HEK293 (cell line): ENCODE measurements at regions not wholly inside any gene's neighbourhood (a gene's known extent, or its start where the extent isn't known, plus 50 kb on each side); places are given as distances from the start of the nearest gene placed in this dataset.

Experiments used
- TSHZ1 ChIP-seq: fragments of 450-650 bp; formaldehyde crosslinking; IDR thresholded peaks from 2 replicates; pipeline ENCODE4 v1.5.1; 2016; ENCODE audit warnings: missing biosample characterization, missing genetic modification characterization, borderline replicate concordance
- WT1 ChIP-seq: fragments of 450-650 bp; formaldehyde crosslinking; IDR thresholded peaks from 2 replicates; pipeline ENCODE4 v1.5.1; 2016; ENCODE audit warnings: missing biosample characterization, missing genetic modification characterization
- ZNF302 ChIP-seq: fragments of 450-650 bp; formaldehyde crosslinking; IDR thresholded peaks from 2 replicates; pipeline ENCODE4 v1.5.1; 2016; ENCODE audit warnings: missing biosample characterization, missing genetic modification characterization, low read depth
- ZNF529 ChIP-seq: fragments of 450-650 bp; formaldehyde crosslinking; IDR thresholded peaks from 2 replicates; pipeline ENCODE4 v1.5.1; 2017; ENCODE audit warnings: missing genetic modification characterization, missing biosample characterization; ENCODE audit not compliant: insufficient replicate concordance
- ZNF549 ChIP-seq: fragments of 450-650 bp; IDR thresholded peaks from 2 replicates; pipeline ENCODE4 v1.5.1; 2018; ENCODE audit warnings: missing biosample characterization, missing genetic modification characterization, mild to moderate bottlenecking, inconsistent platforms, moderate library complexity

GRCh38 chr2:74076074-74076470, 71.6 kb downstream of the BOLA3 start:
- TF ChIP-seq ZNF549 (tag by site-specific recombination) (no peak), ZNF302 (no peak), WT1 (tag by site-specific recombination) (no peak), TSHZ1 (tag by site-specific recombination) (no peak), ZNF529 (tag by site-specific recombination) (no peak)
